ENCODE measurements at regions not wholly inside any gene's neighbourhood (a gene's known extent, or its start where the extent isn't known, plus 50 kb on each side); places are given as distances from the start of the nearest gene placed in this dataset.

DNA sequence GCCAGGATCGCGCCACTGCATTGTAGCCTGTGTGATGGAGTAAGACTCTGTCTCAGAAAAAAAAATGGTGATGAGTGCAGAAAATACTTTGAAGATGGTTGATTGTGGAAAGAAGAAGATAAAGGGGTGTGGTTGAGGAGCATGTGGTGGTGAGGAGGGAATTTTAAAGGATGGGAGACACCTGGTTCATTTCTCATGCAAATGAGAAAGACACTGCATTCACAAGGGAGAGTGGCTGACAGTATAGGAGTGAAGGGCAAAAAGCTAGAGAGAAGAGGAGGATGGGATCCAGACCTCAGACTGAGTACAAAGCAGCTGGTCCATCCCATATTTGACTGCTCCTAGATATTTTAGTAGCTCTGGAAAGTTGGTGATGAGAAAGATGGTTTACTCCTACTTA, 206.0 kb downstream of the SNAPC1 start:
- no peaks in the 10 kb centered on the region for H3K27me3 ChIP-seq (ENCODE audit: control insufficient read depth in 2 of 2, insufficient read depth in 2 of 2, low read length in 2 of 2)
- H2AFZ ChIP-seq (ENCODE audit: low read depth, low read length), result no peak overlapping the region
- no peak overlapping the region for H3K4me2 ChIP-seq (ENCODE audit: insufficient read depth, low read length)
- H3K36me3 ChIP-seq (ENCODE audit: control insufficient read depth, insufficient read depth, low read length), result no peaks in the 10 kb centered on the region
- H3K9me1 ChIP-seq (ENCODE audit: control insufficient read depth, insufficient read depth, low read length), result no peaks in the 10 kb centered on the region
- ChIA-PET POLR2A (no interaction called here), CTCF (ENCODE audit: low intra/inter-chr PET ratio) (no interaction called here)
- DNase-seq (ENCODE audit: extremely low read depth in 1 of 4, low spot score in 3 of 4), result no peak
- intact Hi-C loops (cut with micrococcal nuclease), result no loop called here
- 0% methylated on average over 2 of the region's 2 CpGs for WGBS (ENCODE audit: insufficient coverage, low coverage, missing lambda C conversion rate)
- H3K9ac ChIP-seq (ENCODE audit: insufficient read depth in 1 of 2, low read depth in 2 of 2, low read length in 2 of 2), result no peak overlapping the region
- H3K27ac ChIP-seq (ENCODE audit: extremely low read depth, low read depth, low read length), result no peak overlapping the region
- FAIRE-seq, result no peak
- no peaks in the 10 kb centered on the region for H4K20me1 ChIP-seq (replicated peaks; ENCODE audit: control insufficient read depth, insufficient read depth, low read length)
- H3K9me3 ChIP-seq (replicated peaks; ENCODE audit: control insufficient read depth, insufficient read depth, low read depth, low read length), result no peaks in the 10 kb centered on the region
- TF ChIP-seq DIDO1 (tag; IDR thresholded peaks at IDR 0.05; ENCODE audit: low read depth) (no peak), FOXP1 (CRISPR knock-in tag; IDR thresholded peaks at IDR 0.05) (no peak), FOXM1 (IDR thresholded peaks at IDR 0.05; ENCODE audit: low read depth) (no peak), FOXM1 (CRISPR knock-in tag; IDR thresholded peaks at IDR 0.05; ENCODE audit: low read depth) (no peak), ERF (CRISPR knock-in tag; IDR thresholded peaks at IDR 0.05) (no peak), L3MBTL2 (IDR thresholded peaks at IDR 0.05) (no peak), ETV5 (CRISPR knock-in tag; IDR thresholded peaks at IDR 0.05; ENCODE audit: low read depth) (no peak)
- TF ChIP-seq, protein P1, sequence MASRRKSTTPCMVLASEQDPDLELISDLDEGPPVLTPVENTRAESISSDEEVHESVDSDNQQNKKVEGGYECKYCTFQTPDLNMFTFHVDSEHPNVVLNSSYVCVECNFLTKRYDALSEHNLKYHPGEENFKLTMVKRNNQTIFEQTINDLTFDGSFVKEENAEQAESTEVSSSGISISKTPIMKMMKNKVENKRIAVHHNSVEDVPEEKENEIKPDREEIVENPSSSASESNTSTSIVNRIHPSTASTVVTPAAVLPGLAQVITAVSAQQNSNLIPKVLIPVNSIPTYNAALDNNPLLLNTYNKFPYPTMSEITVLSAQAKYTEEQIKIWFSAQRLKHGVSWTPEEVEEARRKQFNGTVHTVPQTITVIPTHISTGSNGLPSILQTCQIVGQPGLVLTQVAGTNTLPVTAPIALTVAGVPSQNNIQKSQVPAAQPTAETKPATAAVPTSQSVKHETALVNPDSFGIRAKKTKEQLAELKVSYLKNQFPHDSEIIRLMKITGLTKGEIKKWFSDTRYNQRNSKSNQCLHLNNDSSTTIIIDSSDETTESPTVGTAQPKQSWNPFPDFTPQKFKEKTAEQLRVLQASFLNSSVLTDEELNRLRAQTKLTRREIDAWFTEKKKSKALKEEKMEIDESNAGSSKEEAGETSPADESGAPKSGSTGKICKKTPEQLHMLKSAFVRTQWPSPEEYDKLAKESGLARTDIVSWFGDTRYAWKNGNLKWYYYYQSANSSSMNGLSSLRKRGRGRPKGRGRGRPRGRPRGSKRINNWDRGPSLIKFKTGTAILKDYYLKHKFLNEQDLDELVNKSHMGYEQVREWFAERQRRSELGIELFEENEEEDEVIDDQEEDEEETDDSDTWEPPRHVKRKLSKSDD (conservative IDR thresholded peaks at IDR 0.05; ENCODE audit: low read length), result no peak
- TF ChIP-seq, protein P2, sequence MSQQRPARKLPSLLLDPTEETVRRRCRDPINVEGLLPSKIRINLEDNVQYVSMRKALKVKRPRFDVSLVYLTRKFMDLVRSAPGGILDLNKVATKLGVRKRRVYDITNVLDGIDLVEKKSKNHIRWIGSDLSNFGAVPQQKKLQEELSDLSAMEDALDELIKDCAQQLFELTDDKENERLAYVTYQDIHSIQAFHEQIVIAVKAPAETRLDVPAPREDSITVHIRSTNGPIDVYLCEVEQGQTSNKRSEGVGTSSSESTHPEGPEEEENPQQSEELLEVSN (IDR thresholded peaks at IDR 0.05; ENCODE audit: borderline replicate concordance in 1 of 2, extremely low read depth in 1 of 2, insufficient read depth in 1 of 2, insufficient read length in 1 of 2, low read depth in 1 of 2, low read length in 1 of 2, poor library complexity in 1 of 2, severe bottlenecking in 1 of 2), result no peak
- TF ChIP-seq, protein P3, sequence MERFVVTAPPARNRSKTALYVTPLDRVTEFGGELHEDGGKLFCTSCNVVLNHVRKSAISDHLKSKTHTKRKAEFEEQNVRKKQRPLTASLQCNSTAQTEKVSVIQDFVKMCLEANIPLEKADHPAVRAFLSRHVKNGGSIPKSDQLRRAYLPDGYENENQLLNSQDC (CRISPR knock-in tag; IDR thresholded peaks at IDR 0.05), result no peak
- TF ChIP-seq, protein P4, sequence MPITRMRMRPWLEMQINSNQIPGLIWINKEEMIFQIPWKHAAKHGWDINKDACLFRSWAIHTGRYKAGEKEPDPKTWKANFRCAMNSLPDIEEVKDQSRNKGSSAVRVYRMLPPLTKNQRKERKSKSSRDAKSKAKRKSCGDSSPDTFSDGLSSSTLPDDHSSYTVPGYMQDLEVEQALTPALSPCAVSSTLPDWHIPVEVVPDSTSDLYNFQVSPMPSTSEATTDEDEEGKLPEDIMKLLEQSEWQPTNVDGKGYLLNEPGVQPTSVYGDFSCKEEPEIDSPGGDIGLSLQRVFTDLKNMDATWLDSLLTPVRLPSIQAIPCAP (CRISPR knock-in tag; IDR thresholded peaks at IDR 0.05; ENCODE audit: borderline replicate concordance), result no peak
- no peak overlapping the region for H3K4me3 ChIP-seq
- no TSS peak for BruUV-seq (replicated peaks)
- in situ Hi-C loops (cut with MboI), result no loop called here
- no peaks in the 10 kb centered on the region for H3K4me1 ChIP-seq (replicated peaks in 1 of 2; ENCODE audit: control insufficient read depth in 2 of 2, insufficient read depth in 2 of 2, low read length in 2 of 2)
- no peaks in the 10 kb centered on the region for H3K79me2 ChIP-seq (ENCODE audit: control insufficient read depth, insufficient read depth, low read length)
- ATAC-seq, result no peak
